ENCODE measurements at regions not wholly inside any gene's neighbourhood (a gene's known extent, or its start where the extent isn't known, plus 50 kb on each side); places are given as distances from the start of the nearest gene placed in this dataset.

DNA sequence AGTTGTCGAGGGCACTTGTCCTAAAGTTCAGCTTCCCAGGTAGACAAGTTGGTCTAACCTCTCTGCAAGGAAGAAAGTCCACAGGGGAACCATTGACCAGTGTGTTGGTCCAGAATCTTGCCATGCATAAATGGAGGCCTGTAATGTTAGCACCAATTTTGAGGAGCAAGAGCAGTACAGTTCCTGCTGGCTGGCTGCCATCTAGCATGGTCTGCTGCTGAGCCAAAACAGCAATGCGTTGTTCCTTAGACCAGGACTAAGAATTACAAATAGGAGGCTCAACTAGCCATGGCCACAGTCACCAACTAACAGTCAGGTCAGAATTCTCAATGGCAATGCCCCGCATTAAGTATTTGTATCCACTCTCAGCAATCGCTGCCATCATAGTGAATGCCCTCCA lies 72.8 kb upstream of the WIPF1 start:
- no peak for DNase-seq
- intact Hi-C loops (cut with DNase I; ENCODE audit: low total_unique reads): no loop called here
- no peak overlapping the region for H3K27ac ChIP-seq

DNA sequence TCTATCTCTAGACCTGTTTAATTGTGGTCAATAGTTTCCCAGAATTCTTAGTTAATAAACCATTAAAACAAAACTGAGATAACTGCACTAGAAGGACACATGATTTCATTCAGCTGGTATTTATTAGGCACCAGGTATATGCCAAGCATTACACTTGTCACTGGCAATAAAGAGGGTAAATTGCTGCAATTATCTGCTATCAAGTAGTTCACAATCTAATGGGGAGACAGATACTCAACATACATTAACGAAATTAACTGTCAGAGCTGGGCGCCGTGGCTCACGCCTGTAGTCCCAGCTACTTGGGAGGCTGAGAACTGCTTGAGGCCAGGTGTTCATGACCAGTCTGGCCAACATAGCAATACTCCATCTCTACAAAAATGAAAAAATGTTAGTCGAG lies 71.7 kb upstream of the WIPF1 start:
- no peak overlapping the region for H3K27ac ChIP-seq
- TF ChIP-seq POLR2A (IDR thresholded peaks at IDR 0.05): no peak
- TF ChIP-seq, protein P1, sequence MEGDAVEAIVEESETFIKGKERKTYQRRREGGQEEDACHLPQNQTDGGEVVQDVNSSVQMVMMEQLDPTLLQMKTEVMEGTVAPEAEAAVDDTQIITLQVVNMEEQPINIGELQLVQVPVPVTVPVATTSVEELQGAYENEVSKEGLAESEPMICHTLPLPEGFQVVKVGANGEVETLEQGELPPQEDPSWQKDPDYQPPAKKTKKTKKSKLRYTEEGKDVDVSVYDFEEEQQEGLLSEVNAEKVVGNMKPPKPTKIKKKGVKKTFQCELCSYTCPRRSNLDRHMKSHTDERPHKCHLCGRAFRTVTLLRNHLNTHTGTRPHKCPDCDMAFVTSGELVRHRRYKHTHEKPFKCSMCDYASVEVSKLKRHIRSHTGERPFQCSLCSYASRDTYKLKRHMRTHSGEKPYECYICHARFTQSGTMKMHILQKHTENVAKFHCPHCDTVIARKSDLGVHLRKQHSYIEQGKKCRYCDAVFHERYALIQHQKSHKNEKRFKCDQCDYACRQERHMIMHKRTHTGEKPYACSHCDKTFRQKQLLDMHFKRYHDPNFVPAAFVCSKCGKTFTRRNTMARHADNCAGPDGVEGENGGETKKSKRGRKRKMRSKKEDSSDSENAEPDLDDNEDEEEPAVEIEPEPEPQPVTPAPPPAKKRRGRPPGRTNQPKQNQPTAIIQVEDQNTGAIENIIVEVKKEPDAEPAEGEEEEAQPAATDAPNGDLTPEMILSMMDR (IDR thresholded peaks at IDR 0.05): no peak
- intact Hi-C loops (cut with DNase I; ENCODE audit: low total_unique reads): no loop called here

More for the DNA sequence above, 72.8 kb upstream of the WIPF1 start:
- Histone ChIP-seq H3K36me3 (no peaks in the 10 kb centered on the region), H3K4me1 (no peaks in the 10 kb centered on the region), H3K9me3 (no peaks in the 10 kb centered on the region), H3K27me3 (no peaks in the 10 kb centered on the region), H3K4me3 (no peak overlapping the region)
- TF ChIP-seq POLR2A (IDR thresholded peaks at IDR 0.05): no peak
- TF ChIP-seq, protein P1 (IDR thresholded peaks at IDR 0.05): no peak

DNA sequence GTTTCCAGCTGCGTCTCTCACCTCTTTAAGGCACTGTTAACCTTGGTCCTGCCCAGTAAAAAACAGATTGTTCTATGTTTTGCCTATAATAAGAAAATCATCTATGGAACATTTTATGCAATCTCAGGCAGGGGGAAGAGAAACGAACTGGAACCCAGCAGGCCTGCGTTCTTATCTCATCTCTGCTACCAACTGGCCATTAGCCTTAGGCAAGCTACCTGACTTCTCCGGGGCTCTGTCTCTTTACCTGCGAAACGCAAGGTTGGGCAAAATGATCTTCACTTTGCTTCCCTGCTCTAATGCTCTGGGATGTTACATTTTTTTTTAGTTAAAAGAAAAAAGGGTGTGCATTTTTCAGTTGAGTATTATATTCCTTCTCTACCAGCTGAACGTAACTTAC lies 70.5 kb upstream of the WIPF1 start:
- no peak for TF ChIP-seq POLR2A (IDR thresholded peaks at IDR 0.05)
- TF ChIP-seq, protein P1 (IDR thresholded peaks at IDR 0.05): no peak
- H3K36me3 ChIP-seq: no peaks in the 10 kb centered on the region
- H3K27me3 ChIP-seq: no peaks in the 10 kb centered on the region
- intact Hi-C loops (cut with DNase I; ENCODE audit: low total_unique reads): no loop called here
- no peak overlapping the region for H3K27ac ChIP-seq
- H3K9me3 ChIP-seq: no peaks in the 10 kb centered on the region
- H3K4me1 ChIP-seq: no peaks in the 10 kb centered on the region
- H3K4me3 ChIP-seq: no peak overlapping the region
- no peak for DNase-seq

More for the DNA sequence above, 71.7 kb upstream of the WIPF1 start:
- H3K27me3 ChIP-seq: no peaks in the 10 kb centered on the region
- no peaks in the 10 kb centered on the region for H3K9me3 ChIP-seq
- no peaks in the 10 kb centered on the region for H3K36me3 ChIP-seq
- no peak for DNase-seq
- H3K4me3 ChIP-seq: no peak overlapping the region
- no peaks in the 10 kb centered on the region for H3K4me1 ChIP-seq

DNA sequence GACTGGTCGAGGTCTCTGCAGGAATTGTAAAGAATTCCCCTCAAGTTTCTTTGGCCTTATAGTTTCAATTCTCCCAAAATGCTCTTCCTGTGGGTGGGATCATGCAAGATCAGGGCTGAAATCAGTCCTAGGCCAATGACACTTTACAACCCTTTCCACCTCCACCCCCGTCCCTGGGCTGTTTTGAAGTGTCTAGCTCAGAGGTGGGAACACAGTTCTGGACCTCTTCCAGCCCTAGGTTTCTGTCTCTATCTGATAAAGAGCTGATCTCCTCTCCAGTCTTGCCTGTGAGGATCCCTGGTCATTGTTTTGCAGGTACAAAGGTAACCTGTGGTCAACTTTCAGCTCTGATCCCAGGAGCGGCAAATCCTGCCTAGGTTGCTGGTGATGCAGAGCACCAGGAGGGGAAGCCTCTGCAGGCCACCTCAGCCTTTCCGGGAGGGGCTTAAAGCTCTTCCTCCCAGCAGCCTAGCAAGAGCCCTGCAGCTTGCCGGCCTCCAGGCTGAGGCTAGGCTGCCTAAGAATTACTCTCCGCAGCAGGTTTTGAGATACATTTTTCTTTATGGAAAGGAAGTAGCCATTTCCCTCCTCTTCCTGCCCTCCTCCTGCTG lies 69.8 kb upstream of the WIPF1 start:
- Histone ChIP-seq H3K4me3 (no peak overlapping the region), H3K9me3 (no peaks in the 10 kb centered on the region), H3K27me3 (no peaks in the 10 kb centered on the region), H3K27ac (peak overlapping the region; percentile 24 to 36), H3K36me3 (no peaks in the 10 kb centered on the region), H3K4me1 (no peaks in the 10 kb centered on the region)
- TF ChIP-seq POLR2A (IDR thresholded peaks at IDR 0.05): no peak
- TF ChIP-seq, protein P1 (IDR thresholded peaks at IDR 0.05): no peak
- intact Hi-C loops (cut with DNase I; ENCODE audit: low total_unique reads): no loop called here
- no peak for DNase-seq

DNA sequence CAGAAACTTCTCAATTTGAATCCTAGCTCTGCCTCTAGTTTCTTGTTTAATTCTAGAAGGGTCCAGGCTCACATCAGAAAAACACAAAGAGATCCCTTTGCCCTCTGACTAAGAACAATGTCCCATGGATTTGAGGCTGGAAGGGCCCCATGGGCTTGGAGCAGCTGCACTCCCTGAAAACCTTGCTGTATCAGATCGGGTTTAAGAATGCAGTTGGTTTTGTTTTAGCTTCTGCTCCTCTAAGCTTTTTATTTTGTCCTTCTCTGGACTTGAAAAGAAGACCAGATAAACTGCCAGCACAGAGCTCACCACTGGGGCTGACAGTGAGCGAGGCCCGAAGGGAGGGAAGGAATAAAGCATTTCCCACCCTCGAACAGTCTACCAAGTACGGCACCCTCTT lies 69.2 kb upstream of the WIPF1 start:
- DNase-seq: no peak
- no peak overlapping the region for H3K4me3 ChIP-seq
- intact Hi-C loops (cut with DNase I; ENCODE audit: low total_unique reads): no loop called here
- no peaks in the 10 kb centered on the region for H3K36me3 ChIP-seq
- TF ChIP-seq, protein P1 (IDR thresholded peaks at IDR 0.05): no peak
- TF ChIP-seq POLR2A (IDR thresholded peaks at IDR 0.05): no peak
- no peaks in the 10 kb centered on the region for H3K27me3 ChIP-seq
- no peaks in the 10 kb centered on the region for H3K4me1 ChIP-seq
- H3K27ac ChIP-seq: peak overlapping the region; percentile 24 to 36
- no peaks in the 10 kb centered on the region for H3K9me3 ChIP-seq
